Neural progenitor cell (in vitro differentiated cells): ENCODE measurements at regions not wholly inside any gene's neighbourhood (a gene's known extent, or its start where the extent isn't known, plus 50 kb on each side); places are given as distances from the start of the nearest gene placed in this dataset.
"Not testable (repeated sequence)": the region's sequence is repeated elsewhere in the genome, so short reads cannot be mapped to it uniquely, and the experiment has no call there.

Source experiments
- DNase-seq: peaks from one replicate; pipeline ENCODE4 v3.0.0-alpha.2; 2016; ENCODE audit warnings: low spot score
- H2AFZ ChIP-seq: fragments of 200-600 bp; sonication (generic); replicated peaks from 2 replicates; pipeline ENCODE4 v1.6.1; 2016; ENCODE audit warnings: antibody characterized with exemption
- H3F3A ChIP-seq: fragments of 200-600 bp; sonication (generic); 2 replicates; pipeline ENCODE4 v1.6.1; 2016; ENCODE audit warnings: antibody characterized with exemption, low read depth
- H3K27ac ChIP-seq: fragments of 200-600 bp; sonication (generic); 2 replicates; pipeline ENCODE4 v1.5.1; 2016; ENCODE audit warnings: mild to moderate bottlenecking
- H3K27me3 ChIP-seq: fragments of 200-600 bp; sonication (generic); 2 replicates; pipeline ENCODE4 v1.6.1; 2016; ENCODE audit warnings: mild to moderate bottlenecking, moderate library complexity
- H3K36me3 ChIP-seq: fragments of 200-600 bp; sonication (generic); 2 replicates; pipeline ENCODE4 v1.5.1; 2016
- H3K4me1 ChIP-seq: fragments of 200-600 bp; sonication (generic); 2 replicates; pipeline ENCODE4 v1.6.1; 2016; ENCODE audit warnings: mixed run types
- H3K4me2 ChIP-seq: fragments of 200-600 bp; sonication (generic); 2 replicates; pipeline ENCODE4 v1.6.1; 2016
- H3K4me3 ChIP-seq: fragments of 200-600 bp; sonication (generic); 2 replicates; pipeline ENCODE4 v1.5.1; 2016
- H3K79me2 ChIP-seq: fragments of 200-600 bp; sonication (generic); 2 replicates; pipeline ENCODE4 v1.6.1; 2016; ENCODE audit warnings: low read depth
- H3K9ac ChIP-seq: fragments of 200-600 bp; sonication (generic); 2 replicates; pipeline ENCODE4 v1.6.1; 2016
- H3K9me3 ChIP-seq: fragments of 200-600 bp; sonication (generic); 2 replicates; pipeline ENCODE4 v1.5.1; 2016; ENCODE audit warnings: low read depth
- H4K20me1 ChIP-seq: fragments of 200-600 bp; sonication (generic); 2 replicates; pipeline ENCODE4 v1.6.1; 2016; ENCODE audit warnings: low read depth
- H3K27ac Mint-ChIP-seq: 3 replicates; pipeline ENCODE4 v1.8.0; 2021; ENCODE audit warnings: mixed read lengths
- H3K27me3 Mint-ChIP-seq: 2 replicates; pipeline ENCODE4 v1.8.0; 2022; ENCODE audit warnings: low read depth, mild to moderate bottlenecking, inconsistent platforms, moderate library complexity, mixed read lengths; ENCODE audit not compliant: insufficient read depth
- H3K36me3 Mint-ChIP-seq: 3 replicates; pipeline ENCODE4 v1.8.0; 2021; ENCODE audit warnings: mixed read lengths
- H3K4me1 Mint-ChIP-seq: 3 replicates; pipeline ENCODE4 v1.8.0; 2021; ENCODE audit warnings: mixed read lengths
- H3K4me3 Mint-ChIP-seq: 3 replicates; pipeline ENCODE4 v1.8.0; 2021; ENCODE audit warnings: mild to moderate bottlenecking, moderate library complexity, mixed read lengths
- H3K9me3 Mint-ChIP-seq: 3 replicates; pipeline ENCODE4 v1.8.0; 2020; ENCODE audit warnings: mixed read lengths
- EZH2 ChIP-seq: fragments of 200-600 bp; sonication (generic); IDR thresholded peaks from 2 replicates; pipeline ENCODE4 v1.6.1; 2017; ENCODE audit warnings: antibody characterized with exemption, mild to moderate bottlenecking, moderate library complexity
- EZH2phosphoT487 ChIP-seq: fragments of 200-600 bp; sonication (generic); IDR thresholded peaks from 2 replicates; pipeline ENCODE4 v1.6.1; 2017; ENCODE audit warnings: antibody characterized with exemption
- TF ChIP-seq, protein P1 (sequence below): fragments of 200-600 bp; sonication (generic); IDR thresholded peaks from 2 replicates; pipeline ENCODE4 v1.5.1; 2017; ENCODE audit warnings: antibody characterized with exemption, mild to moderate bottlenecking

DNA sequence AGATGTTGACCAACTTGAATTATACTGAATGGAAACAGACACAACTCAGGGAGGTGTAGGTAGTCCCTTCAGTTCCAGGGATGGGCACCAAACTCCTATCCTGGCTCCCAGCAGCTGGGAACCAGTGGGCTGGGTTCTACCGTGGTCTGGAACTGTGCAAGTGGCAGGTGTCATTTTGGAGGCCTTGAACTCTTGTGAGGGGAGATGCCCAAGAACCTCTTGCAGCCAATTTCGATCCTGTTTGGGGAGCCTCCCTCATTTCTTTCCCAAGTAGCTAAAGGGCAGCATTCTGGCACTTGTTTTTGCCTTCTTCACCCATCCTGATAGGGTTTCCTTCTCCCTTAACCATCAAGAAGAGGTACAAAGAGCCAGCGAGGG is 200.2 kb downstream of the ANKRD30B start:
- no peaks in the 10 kb centered on the region for H3K4me1 Mint-ChIP-seq
- H3K9me3 Mint-ChIP-seq = peaks cover 55% of the 10 kb centered on the region
- TF ChIP-seq EZH2phosphoT487 (no peak), EZH2 (no peak)
- TF ChIP-seq, protein P1, sequence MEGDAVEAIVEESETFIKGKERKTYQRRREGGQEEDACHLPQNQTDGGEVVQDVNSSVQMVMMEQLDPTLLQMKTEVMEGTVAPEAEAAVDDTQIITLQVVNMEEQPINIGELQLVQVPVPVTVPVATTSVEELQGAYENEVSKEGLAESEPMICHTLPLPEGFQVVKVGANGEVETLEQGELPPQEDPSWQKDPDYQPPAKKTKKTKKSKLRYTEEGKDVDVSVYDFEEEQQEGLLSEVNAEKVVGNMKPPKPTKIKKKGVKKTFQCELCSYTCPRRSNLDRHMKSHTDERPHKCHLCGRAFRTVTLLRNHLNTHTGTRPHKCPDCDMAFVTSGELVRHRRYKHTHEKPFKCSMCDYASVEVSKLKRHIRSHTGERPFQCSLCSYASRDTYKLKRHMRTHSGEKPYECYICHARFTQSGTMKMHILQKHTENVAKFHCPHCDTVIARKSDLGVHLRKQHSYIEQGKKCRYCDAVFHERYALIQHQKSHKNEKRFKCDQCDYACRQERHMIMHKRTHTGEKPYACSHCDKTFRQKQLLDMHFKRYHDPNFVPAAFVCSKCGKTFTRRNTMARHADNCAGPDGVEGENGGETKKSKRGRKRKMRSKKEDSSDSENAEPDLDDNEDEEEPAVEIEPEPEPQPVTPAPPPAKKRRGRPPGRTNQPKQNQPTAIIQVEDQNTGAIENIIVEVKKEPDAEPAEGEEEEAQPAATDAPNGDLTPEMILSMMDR = no peak

DNA sequence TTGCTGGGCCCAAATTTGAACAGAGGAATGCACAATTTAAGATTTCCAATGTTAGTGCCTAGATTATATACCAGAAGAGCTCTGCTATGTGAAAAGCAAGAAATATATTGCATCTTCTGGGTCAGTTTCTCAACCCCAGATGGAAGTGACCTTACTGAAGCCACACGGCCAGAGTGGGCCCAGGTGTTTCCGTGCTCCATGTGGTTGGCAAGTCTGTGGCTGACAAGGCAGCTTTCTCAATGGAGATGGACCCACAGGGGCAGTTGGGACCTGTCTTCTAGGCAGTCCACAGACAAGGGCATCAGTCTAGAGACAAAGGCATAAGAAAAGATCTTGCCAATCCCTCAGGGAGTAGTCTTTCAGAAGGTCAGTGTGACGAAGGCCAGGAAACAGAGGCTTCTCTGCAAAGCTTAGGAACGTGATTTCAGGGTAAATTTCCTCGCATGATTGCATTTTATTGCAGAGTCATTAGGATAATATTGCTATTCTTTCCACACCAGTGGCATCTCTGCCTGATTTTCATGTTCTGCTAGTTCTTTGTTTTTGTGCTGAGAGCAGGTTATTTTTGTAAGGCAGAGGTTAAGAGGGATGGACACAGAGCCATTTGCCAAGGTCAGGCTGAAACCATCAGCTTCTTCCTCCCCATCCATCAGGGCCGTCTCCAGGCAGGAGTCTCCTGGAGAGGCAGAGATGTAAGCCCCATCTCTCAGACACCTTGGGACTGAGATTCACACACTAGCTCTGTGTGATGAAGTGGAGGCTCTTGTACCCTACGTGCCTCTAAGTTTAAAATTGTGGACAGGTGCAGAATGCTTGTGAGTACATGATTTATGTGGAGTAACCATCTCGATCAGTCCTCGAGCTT is 202.1 kb downstream of the ANKRD30B start:
- no peak for DNase-seq
- Histone ChIP-seq H3F3A (no peaks in the 10 kb centered on the region), H3K4me2 (no peak overlapping the region), H4K20me1 (no peaks in the 10 kb centered on the region), H3K9ac (no peak overlapping the region), H3K4me3 (no peak overlapping the region), H3K4me1 (no peaks in the 10 kb centered on the region), H3K79me2 (no peaks in the 10 kb centered on the region), H3K36me3 (no peaks in the 10 kb centered on the region), H2AFZ (no peak overlapping the region), H3K27ac (no peak overlapping the region), H3K27me3 (no peaks in the 10 kb centered on the region), H3K9me3 (peaks cover 9% of the 10 kb centered on the region)
- Mint-ChIP-seq H3K27me3 (peaks cover 3% of the 10 kb centered on the region), H3K4me1 (no peaks in the 10 kb centered on the region), H3K36me3 (no peaks in the 10 kb centered on the region), H3K27ac (no peak overlapping the region), H3K4me3 (no peak overlapping the region), H3K9me3 (peaks cover 48% of the 10 kb centered on the region)
- TF ChIP-seq EZH2 (no peak), EZH2phosphoT487 (no peak)
- TF ChIP-seq, protein P1 = no peak

More for the DNA sequence above, 200.2 kb downstream of the ANKRD30B start:
- Mint-ChIP-seq H3K27me3 (peaks cover 6% of the 10 kb centered on the region), H3K36me3 (no peaks in the 10 kb centered on the region), H3K27ac (no peak overlapping the region), H3K4me3 (no peak overlapping the region)
- Histone ChIP-seq H3K27ac (no peak overlapping the region), H3K27me3 (no peaks in the 10 kb centered on the region), H3K9me3 (no peaks in the 10 kb centered on the region), H3K9ac (no peak overlapping the region), H3K4me1 (no peaks in the 10 kb centered on the region), H3K4me2 (no peak overlapping the region), H3K36me3 (no peaks in the 10 kb centered on the region), H3K4me3 (no peak overlapping the region), H3F3A (no peaks in the 10 kb centered on the region), H3K79me2 (no peaks in the 10 kb centered on the region), H2AFZ (no peak overlapping the region), H4K20me1 (no peaks in the 10 kb centered on the region)
- DNase-seq = no peak

DNA sequence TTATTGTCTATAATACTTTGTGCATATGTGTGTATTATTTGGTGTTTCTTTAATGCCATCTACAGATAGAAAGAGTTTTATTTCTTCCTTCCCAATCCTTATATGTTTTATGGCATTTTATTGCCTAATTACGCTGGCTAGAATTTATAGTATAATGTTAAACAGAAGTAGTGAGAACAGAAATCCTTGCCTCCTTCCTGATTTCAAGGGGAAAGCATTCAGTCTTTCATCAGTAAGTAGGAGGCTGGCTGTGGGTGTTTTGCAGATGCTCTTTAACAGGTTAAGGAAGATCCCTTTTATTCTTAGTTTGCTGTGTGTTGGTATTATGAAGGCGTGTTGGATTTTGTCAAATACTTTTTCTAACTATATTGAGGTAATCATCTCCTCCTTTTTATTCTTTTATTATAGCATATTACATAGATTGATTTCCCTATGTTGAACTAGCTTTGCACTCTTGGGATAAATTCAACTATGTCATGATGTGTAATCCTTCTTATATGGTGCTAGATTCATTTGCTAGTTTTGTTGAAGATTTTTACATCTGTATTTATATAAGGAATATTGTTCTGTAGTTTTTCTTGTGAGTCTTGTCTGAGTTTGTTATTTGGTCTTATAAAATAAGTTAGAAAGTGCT is 204.6 kb downstream of the ANKRD30B start:
- H3K79me2 ChIP-seq, H2AFZ ChIP-seq, H3K9ac ChIP-seq, H3K4me2 ChIP-seq, H3K27me3 Mint-ChIP-seq, H3F3A ChIP-seq, H3K4me3 Mint-ChIP-seq, H3K36me3 Mint-ChIP-seq, H3K27me3 ChIP-seq, H3K4me1 Mint-ChIP-seq, H3K27ac ChIP-seq, H3K4me1 ChIP-seq, H3K36me3 ChIP-seq, H4K20me1 ChIP-seq, H3K4me3 ChIP-seq, H3K27ac Mint-ChIP-seq, DNase-seq: not testable (repeated sequence)
- H3K9me3 ChIP-seq = peaks cover 28% of the 10 kb centered on the region
- peaks cover 49% of the 10 kb centered on the region for H3K9me3 Mint-ChIP-seq

DNA sequence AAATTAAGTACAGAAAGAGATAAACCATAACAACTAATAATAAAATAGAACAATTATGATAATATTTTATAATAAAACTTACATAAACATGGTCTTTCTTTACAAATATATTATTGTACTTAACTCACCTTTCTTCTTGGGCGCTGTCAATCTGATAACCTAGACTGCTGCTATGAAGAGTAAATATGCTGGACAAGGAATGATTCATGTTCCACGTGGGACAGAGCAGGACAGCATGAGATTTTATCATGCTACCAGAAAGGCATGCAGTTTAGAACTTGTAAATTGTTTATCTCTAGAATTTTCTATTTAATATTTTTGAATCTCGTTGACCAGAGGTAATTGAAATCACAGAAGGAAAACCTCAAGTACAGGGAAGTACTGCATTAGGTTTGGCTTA is 210.7 kb downstream of the ANKRD30B start:
- Histone ChIP-seq H3K36me3 (no peaks in the 10 kb centered on the region), H3K4me1 (no peaks in the 10 kb centered on the region), H3K9me3 (peaks cover 27% of the 10 kb centered on the region), H3K9ac (no peak overlapping the region), H3K27me3 (no peaks in the 10 kb centered on the region), H3K27ac (no peak overlapping the region), H3K4me2 (no peak overlapping the region), H4K20me1 (no peaks in the 10 kb centered on the region), H3K79me2 (no peaks in the 10 kb centered on the region), H3F3A (no peaks in the 10 kb centered on the region), H2AFZ (no peak overlapping the region), H3K4me3 (no peak overlapping the region)
- peaks cover 36% of the 10 kb centered on the region for H3K9me3 Mint-ChIP-seq
- no peak for DNase-seq
- H3K27ac Mint-ChIP-seq = no peak overlapping the region
- no peaks in the 10 kb centered on the region for H3K4me1 Mint-ChIP-seq
- TF ChIP-seq EZH2 (no peak), EZH2phosphoT487 (no peak)
- TF ChIP-seq, protein P1 = no peak
- no peak overlapping the region for H3K4me3 Mint-ChIP-seq
- H3K36me3 Mint-ChIP-seq = no peaks in the 10 kb centered on the region
- peaks cover 2% of the 10 kb centered on the region for H3K27me3 Mint-ChIP-seq
